OCI-LY7 (cell line): ENCODE measurements at regions not wholly inside any gene's neighbourhood (a gene's known extent, or its start where the extent isn't known, plus 50 kb on each side); places are given as distances from the start of the nearest gene placed in this dataset.
A peak's percentile ranks its signal among the peaks of the same experiment; 100 is the strongest.

ENCODE experiments used
- BruUV-seq: library from RNA; stranded (reverse); fragments of 400-500 nt; replicated peaks from 2 replicates; lab custom pipeline; 2021; lab: Mats Ljungman, UMichigan
- CTCF ChIA-PET: fragments of 300-600 bp; sonication (Branson Sonifier 250); formaldehyde crosslinking; loops from one replicate; lab custom pipeline; 2022; ENCODE audit warnings: antibody characterized with exemption; ENCODE audit not compliant: unreplicated experiment; lab: Charles Lee
- POLR2A ChIA-PET: fragments of 300-600 bp; sonication (Branson Sonifier 250); formaldehyde crosslinking; loops from one replicate; lab custom pipeline; 2022; ENCODE audit warnings: antibody characterized with exemption; lab: Charles Lee
- DNase-seq: peaks from one replicate; pipeline ENCODE4 v3.0.0-alpha.2; 2015; ENCODE audit warnings: low spot score
- H2AFZ ChIP-seq: fragments of 200-600 bp; sonication (generic), shearing (Covaris generic); 2 replicates; pipeline ENCODE4 v1.6.1; 2014; ENCODE audit warnings: mild to moderate bottlenecking, antibody characterized with exemption, low read length, moderate library complexity
- H3K27ac ChIP-seq: fragments of 200-600 bp; sonication (generic); 2 replicates; pipeline ENCODE4 v1.5.1; 2014; ENCODE audit warnings: mixed run types, low read depth, mild to moderate bottlenecking, moderate library complexity, low read length, inconsistent platforms; ENCODE audit not compliant: poor library complexity, severe bottlenecking
- H3K36me3 ChIP-seq: fragments of 200-600 bp; sonication (generic); 2 replicates; pipeline ENCODE4 v1.6.1; 2014; ENCODE audit warnings: mild to moderate bottlenecking, antibody characterized with exemption, low read length, moderate library complexity, mixed read lengths; ENCODE audit not compliant: insufficient read depth
- H3K4me1 ChIP-seq: fragments of 200-600 bp; sonication (generic); 2 replicates; pipeline ENCODE4 v1.5.1; 2014; ENCODE audit warnings: mild to moderate bottlenecking, low read length; ENCODE audit not compliant: insufficient read depth, poor library complexity, severe bottlenecking
- H3K4me2 ChIP-seq: fragments of 200-600 bp; sonication (generic); 2 replicates; pipeline ENCODE4 v1.6.1; 2014; ENCODE audit warnings: mild to moderate bottlenecking, low read length
- H3K4me3 ChIP-seq: fragments of 200-600 bp; sonication (generic); 2 replicates; pipeline ENCODE4 v1.5.1; 2014; ENCODE audit warnings: mild to moderate bottlenecking, low read depth, low read length; ENCODE audit not compliant: poor library complexity, severe bottlenecking
- H3K79me2 ChIP-seq: fragments of 200-600 bp; sonication (generic); 2 replicates; pipeline ENCODE4 v1.6.1; 2016; ENCODE audit warnings: low read depth, mild to moderate bottlenecking, low read length, moderate library complexity, mixed read lengths; ENCODE audit not compliant: insufficient read depth
- H3K9me2 ChIP-seq: fragments of 200-600 bp; sonication (generic); 2 replicates; pipeline ENCODE4 v1.6.1; 2016; ENCODE audit warnings: mild to moderate bottlenecking, low read length, mixed read lengths; ENCODE audit not compliant: insufficient read depth
- H3K9me3 ChIP-seq: fragments of 200-600 bp; sonication (generic); 2 replicates; pipeline ENCODE4 v1.6.1; 2014; ENCODE audit warnings: mild to moderate bottlenecking, mixed run types, low read length, mixed read lengths
- H4K20me1 ChIP-seq: fragments of 200-600 bp; sonication (generic); 2 replicates; pipeline ENCODE4 v1.6.1; 2014; ENCODE audit warnings: mild to moderate bottlenecking, antibody characterized with exemption, low read length, moderate library complexity, mixed read lengths; ENCODE audit not compliant: insufficient read depth
- CTCF ChIP-seq: fragments of 200-600 bp; sonication (generic); conservative IDR thresholded peaks from 2 replicates; pipeline ENCODE4 v1.5.1; 2014; ENCODE audit warnings: mild to moderate bottlenecking, antibody characterized with exemption, low read length, moderate library complexity, mixed read lengths
- EZH2phosphoT487 ChIP-seq: fragments of 200-600 bp; sonication (generic); IDR thresholded peaks from 2 replicates; pipeline ENCODE4 v1.6.1; 2018; ENCODE audit warnings: low read depth, borderline replicate concordance, mild to moderate bottlenecking, mixed run types, antibody characterized with exemption, low read length, moderate library complexity, mixed read lengths
- intact Hi-C: fragments of 100-400 bp; cut with micrococcal nuclease; formaldehyde crosslinking; loops from one replicate; pipeline ENCODE4 v1.10.0; 2022; ENCODE audit not compliant: unreplicated experiment

GRCh38 chr19:5288347-5288739, 52.3 kb downstream of the PTPRS start:
- H3K4me1 ChIP-seq = peaks cover 63% of the 10 kb centered on the region
- CTCF ChIA-PET = interaction anchor here (1.2 kb wide), 1 partner anchor 12 kb away, joined by 3 read pairs; no protein-coding TSS in a partner anchor
- peaks cover 23% of the 10 kb centered on the region; the same call in 1 of the 2 replicates for H3K36me3 ChIP-seq
- POLR2A ChIA-PET = no interaction called here
- H3K9me2 ChIP-seq = no peaks in the 10 kb centered on the region
- no peak for DNase-seq
- intact Hi-C loops = no loop called here
- H4K20me1 ChIP-seq = no peaks in the 10 kb centered on the region
- peak overlapping the region; percentile 76 for H3K27ac ChIP-seq
- no peaks in the 10 kb centered on the region; the same call in none of the 2 replicates for H3K79me2 ChIP-seq
- H3K4me2 ChIP-seq = peak overlapping the region; percentile 53
- no peak overlapping the region for H2AFZ ChIP-seq
- TF ChIP-seq CTCF (no peak), EZH2phosphoT487 (no peak)
- H3K9me3 ChIP-seq = no peaks in the 10 kb centered on the region; the same call in 1 of the 2 replicates
- H3K4me3 ChIP-seq = peak overlapping the region; percentile 32
- no TSS peak for BruUV-seq

GRCh38 chr19:5287066-5287465, 53.5 kb downstream of the PTPRS start:
- H3K27ac ChIP-seq = peak overlapping the region; percentile 76
- peaks cover 58% of the 10 kb centered on the region for H3K4me1 ChIP-seq
- no peak overlapping the region for H2AFZ ChIP-seq
- H3K9me2 ChIP-seq = no peaks in the 10 kb centered on the region
- peak overlapping the region; percentile 34 for H3K4me3 ChIP-seq
- H4K20me1 ChIP-seq = no peaks in the 10 kb centered on the region
- no TSS peak for BruUV-seq
- TF ChIP-seq EZH2phosphoT487 = no peak
- no peak for TF ChIP-seq CTCF
- H3K79me2 ChIP-seq = no peaks in the 10 kb centered on the region; the same call in none of the 2 replicates
- peak overlapping the region; percentile 53 for H3K4me2 ChIP-seq
- no peak for DNase-seq
- ChIA-PET CTCF (interaction anchor here (0.6 kb wide), 1 partner anchor 141 kb away, joined by 3 read pairs; no protein-coding TSS in a partner anchor), POLR2A (no interaction called here)
- intact Hi-C loops = no loop called here
- H3K36me3 ChIP-seq = peaks cover 23% of the 10 kb centered on the region; the same call in 1 of the 2 replicates
- H3K9me3 ChIP-seq = no peaks in the 10 kb centered on the region; the same call in 1 of the 2 replicates

- H3K9me3 ChIP-seq = no peaks in the 10 kb centered on the region; the same call in 1 of the 2 replicates
- intact Hi-C loops = no loop called here
- no peak overlapping the region for H2AFZ ChIP-seq
- BruUV-seq = no TSS peak
- TF ChIP-seq CTCF = no peak
- no peak for TF ChIP-seq EZH2phosphoT487
- H3K4me2 ChIP-seq = 0 out of 2 replicates have a peak overlapping the region, but pooled peaks have one; percentile 53
- H3K4me3 ChIP-seq = no peak overlapping the region
- ChIA-PET POLR2A (interaction anchor here (0.6 kb wide), 1 partner anchor 1234 kb away, joined by 6 read pairs; no protein-coding TSS in a partner anchor), CTCF (interaction anchor here (0.6 kb wide), 1 partner anchor 142 kb away, joined by 3 read pairs; no protein-coding TSS in a partner anchor)
- H3K36me3 ChIP-seq = peaks cover 25% of the 10 kb centered on the region; the same call in 1 of the 2 replicates
- H3K4me1 ChIP-seq = peaks cover 53% of the 10 kb centered on the region
- H3K79me2 ChIP-seq = no peaks in the 10 kb centered on the region; the same call in none of the 2 replicates
- peak overlapping the region; percentile 76 for H3K27ac ChIP-seq
- no peak for DNase-seq
- H4K20me1 ChIP-seq = no peaks in the 10 kb centered on the region
- no peaks in the 10 kb centered on the region for H3K9me2 ChIP-seq
Observed at GRCh38 chr19:5286465-5287029, 54.1 kb downstream of the PTPRS start.
